ENCODE measurements at regions not wholly inside any gene's neighbourhood (a gene's known extent, or its start where the extent isn't known, plus 50 kb on each side); places are given as distances from the start of the nearest gene placed in this dataset.

- Histone ChIP-seq H3K4me2 (ENCODE audit: insufficient read depth, low read length) (no peak overlapping the region), H3K9me3 (ENCODE audit: insufficient read depth, low read length, severe bottlenecking) (no peaks in the 10 kb centered on the region), H4K20me1 (ENCODE audit: insufficient read depth, low read length) (no peaks in the 10 kb centered on the region), H3K27me3 (ENCODE audit: insufficient read depth, low read length, poor library complexity) (no peaks in the 10 kb centered on the region), H3K4me3 (ENCODE audit: low read depth in 1 of 2, low read length in 2 of 2) (no peak overlapping the region), H3K36me3 (ENCODE audit: insufficient read depth, low read length) (no peaks in the 10 kb centered on the region), H3K9ac (ENCODE audit: low read depth, low read length) (no peak overlapping the region), H3K27ac (ENCODE audit: low read length) (no peak overlapping the region), H2AFZ (ENCODE audit: low read depth, low read length) (no peak overlapping the region), H3K4me1 (ENCODE audit: insufficient read depth, low read length) (no peaks in the 10 kb centered on the region), H3K79me2 (ENCODE audit: insufficient read depth, low read length) (no peaks in the 10 kb centered on the region)
- no peak for DNase-seq
- TF ChIP-seq CTCF (IDR thresholded peaks at IDR 0.05; ENCODE audit: borderline replicate concordance, extremely low read depth, low read length, poor library complexity, severe bottlenecking) (no peak), EZH2 (IDR thresholded peaks at IDR 0.05; ENCODE audit: borderline replicate concordance, low read depth, low read length, severe bottlenecking) (no peak)
- ATAC-seq (ENCODE audit: insufficient read depth, low read depth), result no peak
Measured at GRCh38 chr5:159817262-159818029, 98.8 kb upstream of the ADRA1B start.

GRCh38 chr5:159819591-159820411 lies 96.5 kb upstream of the ADRA1B start:
- TF ChIP-seq EZH2 (IDR thresholded peaks at IDR 0.05; ENCODE audit: borderline replicate concordance, low read depth, low read length, severe bottlenecking), result no peak
- no peak for TF ChIP-seq CTCF (IDR thresholded peaks at IDR 0.05; ENCODE audit: borderline replicate concordance, extremely low read depth, low read length, poor library complexity, severe bottlenecking)
- Histone ChIP-seq H2AFZ (ENCODE audit: low read depth, low read length) (no peak overlapping the region), H3K27ac (ENCODE audit: low read length) (no peak overlapping the region), H3K9me3 (ENCODE audit: insufficient read depth, low read length, severe bottlenecking) (no peaks in the 10 kb centered on the region), H4K20me1 (ENCODE audit: insufficient read depth, low read length) (no peaks in the 10 kb centered on the region), H3K4me1 (ENCODE audit: insufficient read depth, low read length) (no peaks in the 10 kb centered on the region), H3K4me2 (ENCODE audit: insufficient read depth, low read length) (no peak overlapping the region), H3K9ac (ENCODE audit: low read depth, low read length) (no peak overlapping the region), H3K27me3 (ENCODE audit: insufficient read depth, low read length, poor library complexity) (no peaks in the 10 kb centered on the region), H3K36me3 (ENCODE audit: insufficient read depth, low read length) (no peaks in the 10 kb centered on the region), H3K4me3 (ENCODE audit: low read depth in 1 of 2, low read length in 2 of 2) (no peak overlapping the region), H3K79me2 (ENCODE audit: insufficient read depth, low read length) (no peaks in the 10 kb centered on the region)
- peak; percentile 35; the same call in 1 of the 3 replicates for ATAC-seq (ENCODE audit: insufficient read depth, low read depth)
- no peak for DNase-seq

- no peak overlapping the region for H3K27ac ChIP-seq (ENCODE audit: low read length)
- H3K79me2 ChIP-seq (ENCODE audit: insufficient read depth, low read length), result no peaks in the 10 kb centered on the region
- no peaks in the 10 kb centered on the region for H3K27me3 ChIP-seq (ENCODE audit: insufficient read depth, low read length, poor library complexity)
- H3K4me1 ChIP-seq (ENCODE audit: insufficient read depth, low read length), result no peaks in the 10 kb centered on the region
- H3K4me2 ChIP-seq (ENCODE audit: insufficient read depth, low read length), result no peak overlapping the region
- H4K20me1 ChIP-seq (ENCODE audit: insufficient read depth, low read length), result no peaks in the 10 kb centered on the region
- H3K9ac ChIP-seq (ENCODE audit: low read depth, low read length), result no peak overlapping the region
- H3K36me3 ChIP-seq (ENCODE audit: insufficient read depth, low read length), result no peaks in the 10 kb centered on the region
- H2AFZ ChIP-seq (ENCODE audit: low read depth, low read length), result no peak overlapping the region
- TF ChIP-seq EZH2 (IDR thresholded peaks at IDR 0.05; ENCODE audit: borderline replicate concordance, low read depth, low read length, severe bottlenecking) (no peak), CTCF (IDR thresholded peaks at IDR 0.05; ENCODE audit: borderline replicate concordance, extremely low read depth, low read length, poor library complexity, severe bottlenecking) (no peak)
- DNase-seq (no peak), ATAC-seq (ENCODE audit: insufficient read depth, low read depth) (no peak)
- no peaks in the 10 kb centered on the region for H3K9me3 ChIP-seq (ENCODE audit: insufficient read depth, low read length, severe bottlenecking)
- no peak overlapping the region for H3K4me3 ChIP-seq (ENCODE audit: low read depth in 1 of 2, low read length in 2 of 2)
Measured at GRCh38 chr5:159820692-159821091, 95.6 kb upstream of the ADRA1B start.
